A549 (cell line): ENCODE measurements at regions not wholly inside any gene's neighbourhood (a gene's known extent, or its start where the extent isn't known, plus 50 kb on each side); places are given as distances from the start of the nearest gene placed in this dataset.

Experiments
- ATAC-seq, 2 experiments: fragments of 200-7000 bp in 1 of 2; fragments of >200 bp in 1 of 2; cut with Nextera tagmentation in 1 of 2; cut with Tn5 transposase in 1 of 2; 3 replicates each; pipeline versions ENCODE4 v1.8.0 to v1.9.1; 2018 to 2020; ENCODE audit warnings: mild to moderate bottlenecking in 1 of 2, moderate library complexity in 1 of 2
- CTCF ChIA-PET: fragments of 300-600 bp; sonication (Branson Sonifier 250); formaldehyde crosslinking; extraction: SDS; loops from one replicate; lab custom pipeline; 2021; ENCODE audit warnings: antibody characterized with exemption, inconsistent platforms; lab: Yijun Ruan, JAX
- POLR2A ChIA-PET: fragments of 350-600 bp; formaldehyde crosslinking; extraction: SDS; loops from one replicate; lab custom pipeline; 2021; ENCODE audit warnings: antibody characterized with exemption, inconsistent platforms; lab: Yijun Ruan, JAX
- DNase-seq, 2 experiments: peaks; one replicate each; pipeline versions ENCODE4 v3.0.0 to v3.0.0-alpha.2; 2011 to 2016; ENCODE audit warnings: low read depth in 1 of 2, low spot score in 1 of 2
- FAIRE-seq: peaks from 2 replicates; lab custom pipeline; 2011; peaks lifted over from hg19 to GRCh38; lab: Jason Lieb, UNC
- H3K27ac ChIP-seq, 2 experiments: fragments of >200 bp; sonication (Bioruptor Twin); formaldehyde crosslinking; 3 replicates each; pipeline ENCODE4 v1.5.1; 2016 to 2017
- H3K4me1 ChIP-seq: fragments of >200 bp; sonication (Bioruptor Twin); formaldehyde crosslinking; 3 replicates; pipeline ENCODE4 v1.6.1; 2016
- H3K4me2 ChIP-seq: fragments of >200 bp; sonication (Bioruptor Twin); formaldehyde crosslinking; 3 replicates; pipeline ENCODE4 v1.6.1; 2016
- H3K4me3 ChIP-seq: fragments of >200 bp; sonication (Bioruptor Twin); formaldehyde crosslinking; 3 replicates; pipeline ENCODE4 v1.5.1; 2016
- H3K9me3 ChIP-seq: fragments of >200 bp; sonication (Bioruptor Twin); formaldehyde crosslinking; 3 replicates; pipeline ENCODE4 v1.6.1; 2016
- BCL3 ChIP-seq: fragments of >200 bp; sonication (Bioruptor Twin); formaldehyde crosslinking; IDR thresholded peaks from 3 replicates; pipeline ENCODE4 v1.6.1; 2016
- CBX2 ChIP-seq: fragments of 200-600 bp; sonication (generic); IDR thresholded peaks from 2 replicates; pipeline ENCODE4 v1.6.1; 2016; ENCODE audit warnings: low read depth, mild to moderate bottlenecking, borderline replicate concordance
- CBX8 ChIP-seq: fragments of 200-600 bp; sonication (generic); IDR thresholded peaks from 2 replicates; pipeline ENCODE4 v1.6.1; 2016
- CEBPB ChIP-seq, 2 experiments: fragments of >200 bp in 1 of 2; sonication (Bioruptor Twin) in 1 of 2; formaldehyde crosslinking in 1 of 2; IDR thresholded peaks; 2 replicates each; pipeline ENCODE4 v1.6.1; 2012 to 2016
- CHD4 ChIP-seq: fragments of 200-600 bp; sonication (generic); IDR thresholded peaks from 2 replicates; pipeline ENCODE4 v1.6.1; 2016; ENCODE audit warnings: antibody characterized with exemption, mild to moderate bottlenecking, borderline replicate concordance
- EHF ChIP-seq: fragments of 250-450 bp; sonication (Bioruptor Pico); IDR thresholded peaks from 2 replicates; pipeline ENCODE4 v1.5.0; 2020; ENCODE audit warnings: mild to moderate bottlenecking
- EHMT2 ChIP-seq: fragments of 200-600 bp; sonication (generic); IDR thresholded peaks from 2 replicates; pipeline ENCODE4 v1.6.1; 2016; ENCODE audit warnings: antibody characterized with exemption, low read depth, mild to moderate bottlenecking, moderate library complexity
- EP300 ChIP-seq, 2 experiments: fragments of >200 bp; sonication (Bioruptor Twin); formaldehyde crosslinking; IDR thresholded peaks; 2 replicates in 1 of 2; 3 replicates in 1 of 2; pipeline ENCODE4 v1.6.1; 2016 to 2017
- FOSL2 ChIP-seq, 2 experiments: fragments of 450-650 bp in 1 of 2; fragments of >200 bp in 1 of 2; sonication (Bioruptor Twin) in 1 of 2; formaldehyde crosslinking; IDR thresholded peaks; 2 replicates each; pipeline versions ENCODE4 v1.5.0 to v1.6.1; 2016 to 2020; ENCODE audit warnings: mild to moderate bottlenecking in 1 of 2, moderate library complexity in 1 of 2
- GATA3 ChIP-seq: IDR thresholded peaks from 2 replicates; pipeline ENCODE4 v1.6.1; 2012; ENCODE audit warnings: borderline replicate concordance
- HEYL ChIP-seq: fragments of 250-450 bp; sonication (Bioruptor Pico); IDR thresholded peaks from 2 replicates; pipeline ENCODE4 v1.8.0; 2021; ENCODE audit warnings: mild to moderate bottlenecking, moderate library complexity
- HOXB13 ChIP-seq: fragments of 250-450 bp; sonication (Bioruptor Pico); IDR thresholded peaks from 2 replicates; pipeline ENCODE4 v1.5.0; 2020; ENCODE audit warnings: low read depth, mild to moderate bottlenecking, moderate library complexity
- HOXB5 ChIP-seq: fragments of 250-450 bp; sonication (Bioruptor Pico); IDR thresholded peaks from 2 replicates; pipeline ENCODE4 v1.5.0; 2020; ENCODE audit warnings: mild to moderate bottlenecking, moderate library complexity
- KDM1A ChIP-seq: fragments of 200-600 bp; sonication (generic); IDR thresholded peaks from 2 replicates; pipeline ENCODE4 v1.6.1; 2016; ENCODE audit warnings: low read depth, mild to moderate bottlenecking
- NR3C1 ChIP-seq: fragments of >200 bp; sonication (Bioruptor Twin); formaldehyde crosslinking; IDR thresholded peaks from 3 replicates; pipeline ENCODE4 v1.6.1; 2017
- PBX3 ChIP-seq: IDR thresholded peaks from 2 replicates; pipeline ENCODE4 v1.6.1; 2012
- POLR2AphosphoS2 ChIP-seq: conservative IDR thresholded peaks from 2 replicates; pipeline ENCODE4 v1.6.1; 2012; ENCODE audit warnings: low read length, improper control_type of control experiment, inconsistent platforms
- RAD21 ChIP-seq, 2 experiments: fragments of >200 bp in 1 of 2; sonication (Bioruptor Twin) in 1 of 2; formaldehyde crosslinking in 1 of 2; IDR thresholded peaks in 1 of 2; conservative IDR thresholded peaks in 1 of 2; 2 replicates in 1 of 2; 3 replicates in 1 of 2; pipeline ENCODE4 v1.6.1; 2012 to 2018; ENCODE audit warnings: inconsistent platforms in 1 of 2
- RARB ChIP-seq: fragments of 250-450 bp; sonication (Bioruptor Pico); IDR thresholded peaks from 2 replicates; pipeline ENCODE4 v1.8.0; 2021; ENCODE audit warnings: mild to moderate bottlenecking, moderate library complexity
- RNF2 ChIP-seq: fragments of 200-600 bp; sonication (generic); IDR thresholded peaks from 2 replicates; pipeline ENCODE4 v1.6.1; 2016; ENCODE audit warnings: low read depth, mild to moderate bottlenecking, antibody characterized with exemption, moderate library complexity, borderline replicate concordance
- WGBS: methylation state at CpG from one replicate; pipeline ENCODE4 v1.1.6; 2017; ENCODE audit errors: missing lambda C conversion rate; 5-methylcytosine and 5-hydroxymethylcytosine counted together
- TF ChIP-seq, protein P1 (sequence below): fragments of >200 bp; sonication (Bioruptor Twin); formaldehyde crosslinking; IDR thresholded peaks from 3 replicates; pipeline ENCODE4 v1.5.1; 2016

GRCh38 chr13:107348471-107348870 is 780.5 kb upstream of the ARGLU1 start (continued):
- no peak for TF ChIP-seq POLR2AphosphoS2
- no peak for TF ChIP-seq EP300 (IDR thresholded peaks at IDR 0.05)
- no peak for TF ChIP-seq HOXB13 (CRISPR knock-in tag)

GRCh38 chr13:107347641-107348369 is 779.9 kb upstream of the ARGLU1 start:
- no peak overlapping the region for H3K4me2 ChIP-seq
- DNase-seq (no peak), FAIRE-seq (no peak), ATAC-seq (no peak)
- ChIA-PET CTCF (no interaction called here), POLR2A (no interaction called here)
- H3K9me3 ChIP-seq, result no peaks in the 10 kb centered on the region
- no peak overlapping the region for H3K4me3 ChIP-seq
- H3K27ac ChIP-seq, result no peak overlapping the region
- 39% methylated on average over 11 of the region's 14 CpGs for WGBS
- H3K4me1 ChIP-seq, result no peaks in the 10 kb centered on the region
- TF ChIP-seq CBX2 (no peak), GATA3 (no peak), CEBPB (IDR thresholded peaks at IDR 0.05) (no peak), PBX3 (no peak), NR3C1 (no peak), CBX8 (no peak), FOSL2 (IDR thresholded peaks at IDR 0.05) (no peak), FOSL2 (CRISPR knock-in tag; IDR thresholded peaks at IDR 0.05) (no peak), KDM1A (no peak), BCL3 (no peak), EHF (CRISPR knock-in tag) (no peak), CHD4 (no peak), RAD21 (conservative IDR thresholded peaks at IDR 0.05 in 1 of 2, IDR thresholded peaks at IDR 0.05 in 1 of 2) (no peak), EP300 (IDR thresholded peaks at IDR 0.05) (no peak), EHMT2 (no peak), HEYL (no peak), RNF2 (no peak), HOXB5 (CRISPR knock-in tag) (no peak)

- 58% methylated on average over 3 of the region's 3 CpGs for WGBS
- TF ChIP-seq RARB, result no peak
- TF ChIP-seq, protein P1, sequence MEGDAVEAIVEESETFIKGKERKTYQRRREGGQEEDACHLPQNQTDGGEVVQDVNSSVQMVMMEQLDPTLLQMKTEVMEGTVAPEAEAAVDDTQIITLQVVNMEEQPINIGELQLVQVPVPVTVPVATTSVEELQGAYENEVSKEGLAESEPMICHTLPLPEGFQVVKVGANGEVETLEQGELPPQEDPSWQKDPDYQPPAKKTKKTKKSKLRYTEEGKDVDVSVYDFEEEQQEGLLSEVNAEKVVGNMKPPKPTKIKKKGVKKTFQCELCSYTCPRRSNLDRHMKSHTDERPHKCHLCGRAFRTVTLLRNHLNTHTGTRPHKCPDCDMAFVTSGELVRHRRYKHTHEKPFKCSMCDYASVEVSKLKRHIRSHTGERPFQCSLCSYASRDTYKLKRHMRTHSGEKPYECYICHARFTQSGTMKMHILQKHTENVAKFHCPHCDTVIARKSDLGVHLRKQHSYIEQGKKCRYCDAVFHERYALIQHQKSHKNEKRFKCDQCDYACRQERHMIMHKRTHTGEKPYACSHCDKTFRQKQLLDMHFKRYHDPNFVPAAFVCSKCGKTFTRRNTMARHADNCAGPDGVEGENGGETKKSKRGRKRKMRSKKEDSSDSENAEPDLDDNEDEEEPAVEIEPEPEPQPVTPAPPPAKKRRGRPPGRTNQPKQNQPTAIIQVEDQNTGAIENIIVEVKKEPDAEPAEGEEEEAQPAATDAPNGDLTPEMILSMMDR, result no peak
- Histone ChIP-seq H3K9me3 (no peaks in the 10 kb centered on the region), H3K27ac (no peak overlapping the region), H3K4me2 (no peak overlapping the region), H3K4me3 (no peak overlapping the region), H3K4me1 (no peaks in the 10 kb centered on the region)
- DNase-seq (no peak), ATAC-seq (no peak), FAIRE-seq (no peak)
- CTCF ChIA-PET, result no interaction called here
- POLR2A ChIA-PET, result no interaction called here
These were observed 774.8 kb upstream of the ARGLU1 start for GRCh38 chr13:107342747-107343146.
